ENCODE measurements at regions not wholly inside any gene's neighbourhood (a gene's known extent, or its start where the extent isn't known, plus 50 kb on each side); places are given as distances from the start of the nearest gene placed in this dataset.

DNA sequence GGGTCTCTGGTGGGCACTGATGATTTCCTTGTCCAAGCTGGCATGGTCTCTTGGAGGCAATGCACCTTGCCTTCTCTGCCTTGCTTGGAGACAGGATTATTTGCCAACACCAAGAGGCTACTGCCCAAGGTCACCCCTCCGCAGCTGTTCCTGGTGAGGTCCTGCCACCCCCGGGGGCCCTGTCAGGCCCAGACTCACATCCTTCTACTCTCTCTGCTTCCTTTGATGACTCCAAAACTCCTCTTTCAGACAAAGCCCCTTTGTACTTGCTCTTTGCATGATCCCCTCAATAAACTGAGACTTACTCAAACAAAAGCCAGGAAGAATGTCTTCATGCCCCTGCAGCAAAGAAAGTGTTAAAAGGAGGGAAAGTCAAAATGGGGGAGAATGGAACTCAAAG is 137.7 kb downstream of the MEX3B start:
- TF ChIP-seq, protein P1, sequence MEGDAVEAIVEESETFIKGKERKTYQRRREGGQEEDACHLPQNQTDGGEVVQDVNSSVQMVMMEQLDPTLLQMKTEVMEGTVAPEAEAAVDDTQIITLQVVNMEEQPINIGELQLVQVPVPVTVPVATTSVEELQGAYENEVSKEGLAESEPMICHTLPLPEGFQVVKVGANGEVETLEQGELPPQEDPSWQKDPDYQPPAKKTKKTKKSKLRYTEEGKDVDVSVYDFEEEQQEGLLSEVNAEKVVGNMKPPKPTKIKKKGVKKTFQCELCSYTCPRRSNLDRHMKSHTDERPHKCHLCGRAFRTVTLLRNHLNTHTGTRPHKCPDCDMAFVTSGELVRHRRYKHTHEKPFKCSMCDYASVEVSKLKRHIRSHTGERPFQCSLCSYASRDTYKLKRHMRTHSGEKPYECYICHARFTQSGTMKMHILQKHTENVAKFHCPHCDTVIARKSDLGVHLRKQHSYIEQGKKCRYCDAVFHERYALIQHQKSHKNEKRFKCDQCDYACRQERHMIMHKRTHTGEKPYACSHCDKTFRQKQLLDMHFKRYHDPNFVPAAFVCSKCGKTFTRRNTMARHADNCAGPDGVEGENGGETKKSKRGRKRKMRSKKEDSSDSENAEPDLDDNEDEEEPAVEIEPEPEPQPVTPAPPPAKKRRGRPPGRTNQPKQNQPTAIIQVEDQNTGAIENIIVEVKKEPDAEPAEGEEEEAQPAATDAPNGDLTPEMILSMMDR (IDR thresholded peaks at IDR 0.05) = no peak
- TF ChIP-seq CREB1 (CRISPR knock-in tag; IDR thresholded peaks at IDR 0.05) = no peak
- TF ChIP-seq, protein P2, sequence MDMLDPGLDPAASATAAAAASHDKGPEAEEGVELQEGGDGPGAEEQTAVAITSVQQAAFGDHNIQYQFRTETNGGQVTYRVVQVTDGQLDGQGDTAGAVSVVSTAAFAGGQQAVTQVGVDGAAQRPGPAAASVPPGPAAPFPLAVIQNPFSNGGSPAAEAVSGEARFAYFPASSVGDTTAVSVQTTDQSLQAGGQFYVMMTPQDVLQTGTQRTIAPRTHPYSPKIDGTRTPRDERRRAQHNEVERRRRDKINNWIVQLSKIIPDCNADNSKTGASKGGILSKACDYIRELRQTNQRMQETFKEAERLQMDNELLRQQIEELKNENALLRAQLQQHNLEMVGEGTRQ (CRISPR knock-in tag; IDR thresholded peaks at IDR 0.05) = no peak
- TF ChIP-seq, protein P3, sequence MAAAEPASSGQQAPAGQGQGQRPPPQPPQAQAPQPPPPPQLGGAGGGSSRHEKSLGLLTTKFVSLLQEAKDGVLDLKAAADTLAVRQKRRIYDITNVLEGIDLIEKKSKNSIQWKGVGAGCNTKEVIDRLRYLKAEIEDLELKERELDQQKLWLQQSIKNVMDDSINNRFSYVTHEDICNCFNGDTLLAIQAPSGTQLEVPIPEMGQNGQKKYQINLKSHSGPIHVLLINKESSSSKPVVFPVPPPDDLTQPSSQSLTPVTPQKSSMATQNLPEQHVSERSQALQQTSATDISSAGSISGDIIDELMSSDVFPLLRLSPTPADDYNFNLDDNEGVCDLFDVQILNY (CRISPR knock-in tag; IDR thresholded peaks at IDR 0.05) = no peak
- TF ChIP-seq, protein P4, sequence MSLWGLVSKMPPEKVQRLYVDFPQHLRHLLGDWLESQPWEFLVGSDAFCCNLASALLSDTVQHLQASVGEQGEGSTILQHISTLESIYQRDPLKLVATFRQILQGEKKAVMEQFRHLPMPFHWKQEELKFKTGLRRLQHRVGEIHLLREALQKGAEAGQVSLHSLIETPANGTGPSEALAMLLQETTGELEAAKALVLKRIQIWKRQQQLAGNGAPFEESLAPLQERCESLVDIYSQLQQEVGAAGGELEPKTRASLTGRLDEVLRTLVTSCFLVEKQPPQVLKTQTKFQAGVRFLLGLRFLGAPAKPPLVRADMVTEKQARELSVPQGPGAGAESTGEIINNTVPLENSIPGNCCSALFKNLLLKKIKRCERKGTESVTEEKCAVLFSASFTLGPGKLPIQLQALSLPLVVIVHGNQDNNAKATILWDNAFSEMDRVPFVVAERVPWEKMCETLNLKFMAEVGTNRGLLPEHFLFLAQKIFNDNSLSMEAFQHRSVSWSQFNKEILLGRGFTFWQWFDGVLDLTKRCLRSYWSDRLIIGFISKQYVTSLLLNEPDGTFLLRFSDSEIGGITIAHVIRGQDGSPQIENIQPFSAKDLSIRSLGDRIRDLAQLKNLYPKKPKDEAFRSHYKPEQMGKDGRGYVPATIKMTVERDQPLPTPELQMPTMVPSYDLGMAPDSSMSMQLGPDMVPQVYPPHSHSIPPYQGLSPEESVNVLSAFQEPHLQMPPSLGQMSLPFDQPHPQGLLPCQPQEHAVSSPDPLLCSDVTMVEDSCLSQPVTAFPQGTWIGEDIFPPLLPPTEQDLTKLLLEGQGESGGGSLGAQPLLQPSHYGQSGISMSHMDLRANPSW (CRISPR knock-in tag; conservative IDR thresholded peaks at IDR 0.05; ENCODE audit: low read depth) = no peak
- TF ChIP-seq, protein P5, sequence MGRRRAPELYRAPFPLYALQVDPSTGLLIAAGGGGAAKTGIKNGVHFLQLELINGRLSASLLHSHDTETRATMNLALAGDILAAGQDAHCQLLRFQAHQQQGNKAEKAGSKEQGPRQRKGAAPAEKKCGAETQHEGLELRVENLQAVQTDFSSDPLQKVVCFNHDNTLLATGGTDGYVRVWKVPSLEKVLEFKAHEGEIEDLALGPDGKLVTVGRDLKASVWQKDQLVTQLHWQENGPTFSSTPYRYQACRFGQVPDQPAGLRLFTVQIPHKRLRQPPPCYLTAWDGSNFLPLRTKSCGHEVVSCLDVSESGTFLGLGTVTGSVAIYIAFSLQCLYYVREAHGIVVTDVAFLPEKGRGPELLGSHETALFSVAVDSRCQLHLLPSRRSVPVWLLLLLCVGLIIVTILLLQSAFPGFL (CRISPR knock-in tag; IDR thresholded peaks at IDR 0.05; ENCODE audit: borderline replicate concordance) = no peak
- TF ChIP-seq, protein P6, sequence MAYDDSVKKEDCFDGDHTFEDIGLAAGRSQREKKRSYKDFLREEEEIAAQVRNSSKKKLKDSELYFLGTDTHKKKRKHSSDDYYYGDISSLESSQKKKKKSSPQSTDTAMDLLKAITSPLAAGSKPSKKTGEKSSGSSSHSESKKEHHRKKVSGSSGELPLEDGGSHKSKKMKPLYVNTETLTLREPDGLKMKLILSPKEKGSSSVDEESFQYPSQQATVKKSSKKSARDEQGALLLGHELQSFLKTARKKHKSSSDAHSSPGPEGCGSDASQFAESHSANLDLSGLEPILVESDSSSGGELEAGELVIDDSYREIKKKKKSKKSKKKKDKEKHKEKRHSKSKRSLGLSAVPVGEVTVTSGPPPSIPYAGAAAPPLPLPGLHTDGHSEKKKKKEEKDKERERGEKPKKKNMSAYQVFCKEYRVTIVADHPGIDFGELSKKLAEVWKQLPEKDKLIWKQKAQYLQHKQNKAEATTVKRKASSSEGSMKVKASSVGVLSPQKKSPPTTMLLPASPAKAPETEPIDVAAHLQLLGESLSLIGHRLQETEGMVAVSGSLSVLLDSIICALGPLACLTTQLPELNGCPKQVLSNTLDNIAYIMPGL (CRISPR knock-in tag; IDR thresholded peaks at IDR 0.05) = no peak
- no peak for TF ChIP-seq ZNF232 (CRISPR knock-in tag; IDR thresholded peaks at IDR 0.05)
- TF ChIP-seq NFE2L1 (CRISPR knock-in tag; IDR thresholded peaks at IDR 0.05) = no peak
- TF ChIP-seq, protein P7, sequence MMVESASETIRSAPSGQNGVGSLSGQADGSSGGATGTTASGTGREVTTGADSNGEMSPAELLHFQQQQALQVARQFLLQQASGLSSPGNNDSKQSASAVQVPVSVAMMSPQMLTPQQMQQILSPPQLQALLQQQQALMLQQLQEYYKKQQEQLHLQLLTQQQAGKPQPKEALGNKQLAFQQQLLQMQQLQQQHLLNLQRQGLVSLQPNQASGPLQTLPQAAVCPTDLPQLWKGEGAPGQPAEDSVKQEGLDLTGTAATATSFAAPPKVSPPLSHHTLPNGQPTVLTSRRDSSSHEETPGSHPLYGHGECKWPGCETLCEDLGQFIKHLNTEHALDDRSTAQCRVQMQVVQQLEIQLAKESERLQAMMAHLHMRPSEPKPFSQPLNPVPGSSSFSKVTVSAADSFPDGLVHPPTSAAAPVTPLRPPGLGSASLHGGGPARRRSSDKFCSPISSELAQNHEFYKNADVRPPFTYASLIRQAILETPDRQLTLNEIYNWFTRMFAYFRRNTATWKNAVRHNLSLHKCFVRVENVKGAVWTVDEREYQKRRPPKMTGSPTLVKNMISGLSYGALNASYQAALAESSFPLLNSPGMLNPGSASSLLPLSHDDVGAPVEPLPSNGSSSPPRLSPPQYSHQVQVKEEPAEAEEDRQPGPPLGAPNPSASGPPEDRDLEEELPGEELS (CRISPR knock-in tag; IDR thresholded peaks at IDR 0.05) = no peak
- no peak for TF ChIP-seq FOXJ3 (CRISPR knock-in tag; IDR thresholded peaks at IDR 0.05; ENCODE audit: borderline replicate concordance)
- TF ChIP-seq GRHL2 (CRISPR knock-in tag; IDR thresholded peaks at IDR 0.05; ENCODE audit: insufficient replicate concordance, severe bottlenecking) = no peak
- no peak for TF ChIP-seq ZNF121 (CRISPR knock-in tag; IDR thresholded peaks at IDR 0.05)
